NCI-H187 (cell line): ENCODE measurements at regions not wholly inside any gene's neighbourhood (a gene's known extent, or its start where the extent isn't known, plus 50 kb on each side); places are given as distances from the start of the nearest gene placed in this dataset.
"Not testable (repeated sequence)": the region's sequence is repeated elsewhere in the genome, so short reads cannot be mapped to it uniquely, and the experiment has no call there.

Experiments
- DNase-seq, 2 experiments: peaks; one replicate each; lab custom pipeline; 2025; lab: John Stamatoyannopoulos, UW

DNA sequence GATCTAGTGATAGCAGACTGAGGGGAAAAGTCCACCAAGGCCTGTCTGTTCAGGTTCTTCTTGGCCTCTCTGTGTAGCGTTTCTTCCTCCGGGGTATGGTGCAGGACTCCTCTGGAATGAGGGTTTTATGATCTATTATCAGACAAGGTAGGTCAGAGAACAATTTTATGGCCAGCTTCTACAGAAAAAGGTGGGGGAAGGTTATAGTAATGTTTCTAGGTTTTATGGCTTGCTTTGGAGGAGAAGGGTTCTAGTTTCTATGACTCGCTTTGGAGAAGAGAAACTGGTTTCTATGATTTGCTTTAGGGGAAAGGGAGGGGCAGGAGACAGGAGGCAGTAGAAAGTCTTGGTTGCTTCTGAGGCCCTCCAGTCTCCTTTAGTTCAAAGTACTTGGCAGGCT, 144.8 kb upstream of the LAMA2 start:
- no peak for DNase-seq

DNA sequence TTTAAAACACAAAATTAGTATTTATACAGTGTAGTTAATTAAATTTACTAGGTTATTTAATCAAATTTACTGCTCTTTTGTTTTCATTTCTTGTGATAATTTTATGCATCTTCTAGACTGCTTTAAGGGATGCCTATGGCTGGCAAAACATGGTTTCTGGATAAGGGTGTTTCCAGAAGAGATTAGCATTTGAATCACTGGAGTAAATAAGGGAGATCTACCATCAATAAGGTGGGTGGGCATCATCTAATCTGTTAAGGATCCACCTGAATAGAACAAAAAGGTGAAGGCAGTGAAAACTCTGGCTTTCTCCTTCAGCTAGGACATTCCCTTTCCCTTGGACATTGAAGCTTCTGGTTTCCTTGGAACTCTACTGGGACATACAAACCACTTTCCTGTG, 146.2 kb upstream of the LAMA2 start:
- no peak for DNase-seq

DNA sequence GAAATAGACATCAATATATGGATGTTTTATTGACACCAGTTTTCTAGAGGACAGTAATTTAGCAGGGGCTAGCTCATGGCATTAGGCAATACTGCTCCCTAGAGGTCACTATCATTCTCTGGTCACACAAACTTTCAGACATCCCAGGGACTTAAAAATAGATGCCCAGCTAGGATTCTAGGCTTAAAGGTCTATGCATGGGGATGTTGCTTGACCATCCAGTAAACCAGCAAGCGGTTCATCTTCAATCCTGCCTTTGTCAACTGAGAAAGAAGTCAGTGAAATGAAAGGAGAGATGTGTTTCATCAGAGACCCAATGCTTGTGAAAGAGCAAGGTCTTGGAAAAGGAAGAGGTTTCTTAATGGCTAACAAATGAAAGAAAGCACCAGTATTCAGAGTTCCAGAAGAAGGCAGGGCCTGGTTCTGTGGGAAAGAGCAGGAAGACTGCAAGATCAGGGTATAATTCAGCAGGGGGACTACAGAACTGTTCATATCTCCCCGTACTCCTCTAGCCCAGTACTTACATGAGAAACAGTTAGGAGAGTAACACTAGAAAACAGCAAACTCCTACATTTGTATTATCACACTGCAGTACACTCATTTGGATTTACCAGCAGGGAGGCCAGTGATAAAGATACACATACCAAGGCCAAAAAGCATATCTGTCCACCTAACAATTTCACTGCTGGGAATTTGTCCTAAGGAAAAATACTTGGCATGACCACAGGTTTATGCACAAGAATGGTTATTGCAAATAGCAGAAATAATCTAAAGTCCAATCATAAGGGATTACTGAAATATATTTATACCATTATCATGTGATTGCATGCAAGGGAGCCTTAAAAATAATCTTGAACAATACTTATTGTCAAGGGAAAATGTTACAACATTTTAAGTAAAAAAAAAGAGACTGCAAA, 151.4 kb upstream of the LAMA2 start:
- no peak for DNase-seq

DNA sequence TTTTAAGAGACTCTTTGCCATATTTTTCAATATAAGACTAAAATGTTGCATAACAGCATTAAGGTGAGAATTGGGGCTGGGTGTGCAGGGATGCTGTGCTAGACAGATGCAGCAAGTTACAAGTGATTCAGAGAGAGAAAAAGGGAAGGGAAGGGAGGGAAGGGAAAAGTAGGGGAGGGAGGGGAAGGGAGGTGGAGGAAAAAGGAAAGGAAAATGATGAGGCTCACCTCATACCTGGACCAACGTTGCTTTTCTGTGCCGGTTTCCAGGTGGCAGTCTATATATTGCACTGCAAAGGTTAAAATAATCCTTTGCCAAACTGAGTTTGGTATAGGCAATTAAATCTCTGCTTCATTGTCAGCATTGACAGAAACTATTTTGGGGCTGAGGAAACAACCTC, 155.4 kb upstream of the LAMA2 start:
- DNase-seq, result no peak

DNA sequence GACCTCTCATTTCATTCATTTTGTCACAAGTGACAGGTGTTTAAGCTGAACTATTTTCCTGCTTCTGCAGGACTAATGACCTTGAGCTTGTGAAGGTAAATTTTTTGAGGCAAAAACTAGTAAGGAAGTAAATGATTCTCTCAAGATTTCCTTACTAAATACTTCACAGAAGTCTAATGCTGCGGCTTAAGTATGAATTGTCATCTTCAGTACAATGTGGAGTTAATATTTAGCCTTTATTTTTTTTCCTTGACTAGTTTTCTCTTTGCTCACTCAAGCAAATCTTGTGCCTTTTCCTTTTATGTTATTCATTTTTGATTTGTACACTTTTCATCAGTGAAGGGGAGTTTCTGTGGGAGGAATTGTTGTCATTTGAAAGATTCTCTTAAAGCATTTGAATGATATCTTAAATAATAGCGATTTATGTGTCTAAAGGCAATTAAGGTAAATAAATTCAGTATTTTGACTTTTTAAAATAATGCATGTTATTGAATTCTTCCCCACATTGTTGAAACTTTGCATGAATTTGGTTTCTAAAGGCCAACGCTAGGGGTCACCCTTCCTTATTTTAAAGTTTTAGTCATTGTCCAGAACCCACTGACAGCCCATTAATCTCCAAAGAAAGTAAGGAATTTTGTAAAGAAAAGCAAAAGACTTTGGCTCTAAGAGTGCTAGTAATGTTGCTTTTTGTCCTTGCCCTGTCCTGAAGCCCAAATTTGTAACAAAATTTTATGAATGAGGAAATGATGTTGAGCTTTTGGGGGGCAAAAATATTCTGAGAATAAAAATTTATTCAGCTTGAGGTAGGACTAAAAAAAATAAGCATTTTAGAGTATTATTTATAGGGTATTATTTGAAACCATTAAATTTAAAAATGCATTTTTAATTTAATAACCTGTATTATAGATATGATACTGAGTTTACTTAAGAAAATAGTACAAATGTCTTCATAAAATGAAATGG, 157.4 kb upstream of the LAMA2 start:
- DNase-seq, result no peak

DNA sequence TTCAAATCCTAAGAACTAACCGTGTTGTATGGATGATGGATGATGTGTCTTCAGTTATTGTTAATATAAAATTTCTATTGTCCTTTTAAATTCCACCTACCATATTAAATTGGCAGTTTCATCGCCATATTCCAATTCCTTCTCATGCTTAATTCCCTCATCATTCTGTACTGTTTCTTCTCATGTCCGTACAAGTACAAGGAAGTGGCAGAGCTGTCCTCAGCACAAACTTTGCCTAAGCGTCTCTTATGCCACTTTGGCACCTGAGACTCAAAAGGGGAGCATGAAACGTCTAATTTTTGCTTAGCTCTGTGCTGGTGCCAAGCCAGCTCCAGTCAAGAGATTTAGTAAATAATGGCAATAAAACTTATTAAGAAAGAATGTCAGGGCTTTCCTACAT, 158.2 kb upstream of the LAMA2 start:
- DNase-seq, result no peak

DNA sequence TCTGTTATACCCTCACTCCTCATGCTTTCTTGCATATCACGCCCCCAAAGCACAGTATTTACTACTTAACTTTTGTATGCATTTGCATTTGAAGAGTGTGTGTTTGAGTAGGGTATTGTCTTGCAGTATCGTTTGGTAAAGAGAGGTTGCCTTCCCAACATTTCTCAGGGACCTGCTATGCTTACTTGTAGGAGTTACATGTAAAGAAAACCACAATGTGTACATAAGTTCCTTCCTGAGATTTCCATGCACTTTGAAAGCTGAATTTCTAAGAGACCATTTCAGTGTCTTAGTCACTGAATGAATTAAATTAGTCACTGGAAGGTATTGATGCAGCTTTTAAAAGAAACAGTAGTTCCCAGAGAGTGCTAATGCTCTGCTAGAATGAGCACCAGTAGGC, 159.3 kb upstream of the LAMA2 start:
- no peak for DNase-seq

DNA sequence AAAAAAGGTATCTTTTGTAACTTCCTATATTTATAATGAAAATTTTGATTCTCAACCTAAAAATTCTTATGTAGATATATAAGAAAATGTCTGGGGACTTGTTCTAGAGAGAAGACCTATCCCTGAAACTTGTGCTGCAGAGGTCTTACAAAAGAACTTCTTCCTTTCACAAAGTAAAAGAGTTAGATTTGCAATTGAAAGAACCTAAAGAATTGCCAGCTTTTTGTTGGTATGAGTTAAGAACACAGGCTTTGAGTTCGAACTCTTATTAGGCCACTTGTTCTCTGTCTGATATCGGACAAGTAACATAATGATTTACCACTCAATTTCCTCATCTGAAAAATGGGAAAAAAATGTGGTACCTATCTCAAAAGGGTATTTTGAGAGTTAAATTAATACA, 162.0 kb upstream of the LAMA2 start:
- DNase-seq, result no peak

DNA sequence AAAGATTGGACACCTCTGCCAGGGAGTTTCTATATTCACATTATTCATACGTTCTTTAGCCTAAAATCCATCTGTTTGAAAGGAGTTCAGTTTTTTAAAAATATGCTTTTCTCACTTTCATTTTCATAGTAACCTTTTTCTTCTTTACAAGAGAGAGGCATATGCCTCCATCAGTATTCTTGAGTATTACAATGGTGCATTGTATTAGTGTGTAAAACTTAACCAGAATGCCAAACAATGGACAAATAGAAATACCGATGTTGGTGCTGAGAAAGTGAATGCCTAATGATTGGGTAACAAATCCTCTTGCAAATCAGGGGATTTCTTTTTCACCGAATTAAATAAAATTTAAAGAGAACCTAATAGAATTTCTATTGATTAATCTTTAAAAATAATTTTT, 163.2 kb upstream of the LAMA2 start:
- DNase-seq, result no peak

DNA sequence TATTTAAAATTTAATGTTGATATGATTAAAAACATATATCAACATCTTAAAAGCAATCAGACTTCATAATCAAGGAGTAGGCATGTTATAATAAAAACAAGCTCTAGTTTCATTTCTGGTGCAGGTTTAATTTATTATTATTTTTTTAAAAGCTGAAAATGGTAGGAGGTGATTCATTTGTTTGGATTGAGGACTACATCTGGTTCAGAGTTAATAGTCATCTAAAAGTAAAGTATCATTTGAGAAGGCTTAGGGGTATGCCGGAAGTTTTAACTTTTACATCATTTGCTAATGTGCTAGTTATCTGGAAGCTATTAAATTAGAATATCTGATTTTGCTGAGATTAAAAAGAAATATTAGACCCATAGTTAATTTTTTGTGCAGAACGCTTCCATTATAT, 169.5 kb upstream of the LAMA2 start:
- DNase-seq, result no peak

DNA sequence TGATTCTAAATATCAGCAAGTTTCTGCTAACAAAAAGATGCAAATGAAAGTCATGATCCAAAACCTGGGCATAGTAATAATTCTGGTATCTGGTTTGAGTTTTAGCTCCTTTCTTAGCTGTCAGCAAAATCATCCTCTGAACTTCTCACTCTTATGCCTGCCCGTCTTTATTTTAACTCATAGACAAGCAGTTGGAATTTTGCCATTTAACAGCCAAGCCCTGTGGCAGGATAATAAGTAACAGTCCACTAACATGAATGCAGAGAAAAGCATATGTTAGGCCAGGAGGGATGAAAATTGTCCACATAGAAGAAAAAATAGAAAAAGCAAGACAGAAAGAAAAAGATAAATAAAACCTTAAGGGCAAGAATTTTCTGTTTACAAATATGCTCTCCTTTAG, 170.0 kb upstream of the LAMA2 start:
- no peak for DNase-seq

DNA sequence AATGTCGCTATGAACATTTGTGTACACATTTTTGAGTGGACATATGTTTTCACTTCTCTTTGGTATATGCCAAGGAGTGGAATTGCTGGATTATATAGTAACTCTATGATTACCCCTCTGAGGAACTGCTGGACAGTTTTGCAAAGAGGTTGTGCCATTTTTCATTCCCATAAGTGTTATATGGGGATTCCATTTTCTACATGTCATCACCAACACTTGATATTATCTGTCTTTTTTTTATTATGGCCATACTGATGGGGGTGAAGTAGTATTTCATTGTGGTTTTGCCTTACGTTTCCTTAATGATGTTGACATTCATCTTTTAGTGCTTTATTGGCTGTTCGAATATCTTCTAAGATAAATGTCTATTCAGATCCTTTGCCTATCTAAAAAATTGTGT, 171.8 kb upstream of the LAMA2 start:
- DNase-seq, result no peak

DNA sequence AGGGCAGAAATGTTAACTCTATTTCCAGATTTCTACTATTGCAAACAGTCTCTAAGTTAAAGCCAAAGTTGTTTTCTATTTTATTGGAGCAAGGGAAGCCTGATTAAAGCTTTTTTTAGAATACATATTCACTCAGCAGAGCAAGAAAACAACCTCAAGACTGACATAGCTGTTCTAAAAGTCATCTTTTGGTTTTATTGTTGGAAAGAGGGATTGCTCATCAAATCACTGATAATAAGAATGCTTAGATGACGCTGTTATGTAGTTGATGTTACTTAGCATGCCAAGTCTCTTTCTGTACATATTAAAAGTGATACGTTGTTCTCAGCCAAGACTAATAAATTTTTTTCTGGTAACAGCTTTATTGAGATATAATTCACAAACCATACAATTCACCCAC, 172.6 kb upstream of the LAMA2 start:
- DNase-seq, result no peak

DNA sequence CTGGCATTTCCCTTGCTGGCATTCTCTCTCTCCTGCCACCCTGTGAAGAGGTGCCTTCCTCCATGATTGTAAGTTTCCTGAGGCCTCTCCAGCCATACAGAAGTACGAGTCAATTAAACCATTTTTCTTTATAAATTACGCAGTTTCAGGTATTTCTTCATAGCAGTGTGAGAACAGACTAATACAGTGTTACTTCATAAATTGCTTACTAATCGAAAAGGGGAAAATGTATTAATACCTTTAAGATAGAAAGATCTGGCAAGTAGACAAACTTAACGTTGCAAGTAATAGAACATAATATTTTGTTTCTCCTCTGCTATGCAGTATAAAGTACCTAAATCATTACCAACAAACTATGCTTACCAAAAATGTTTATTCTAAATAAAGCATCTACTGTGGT, 178.3 kb upstream of the LAMA2 start:
- DNase-seq, result no peak

DNA sequence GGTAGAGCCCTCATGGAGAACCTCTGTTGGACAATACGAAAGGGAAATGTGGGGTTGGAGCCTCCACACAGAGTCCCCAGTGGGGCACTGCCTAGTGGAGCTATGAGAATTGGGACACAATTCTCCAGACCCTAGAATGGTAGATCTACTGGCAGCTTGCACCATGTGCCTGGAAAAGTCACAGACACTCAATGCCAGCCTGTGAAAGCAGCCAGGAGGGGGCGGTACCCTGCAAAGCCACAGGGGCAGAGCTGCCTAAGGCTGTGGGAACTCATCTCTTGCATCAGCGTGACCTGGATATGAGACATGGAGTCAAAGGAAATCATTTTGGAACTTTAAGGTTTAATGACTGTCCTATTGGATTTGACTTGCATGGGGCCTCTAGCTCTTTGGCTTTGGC, 179.1 kb upstream of the LAMA2 start:
- not testable (repeated sequence) for DNase-seq

DNA sequence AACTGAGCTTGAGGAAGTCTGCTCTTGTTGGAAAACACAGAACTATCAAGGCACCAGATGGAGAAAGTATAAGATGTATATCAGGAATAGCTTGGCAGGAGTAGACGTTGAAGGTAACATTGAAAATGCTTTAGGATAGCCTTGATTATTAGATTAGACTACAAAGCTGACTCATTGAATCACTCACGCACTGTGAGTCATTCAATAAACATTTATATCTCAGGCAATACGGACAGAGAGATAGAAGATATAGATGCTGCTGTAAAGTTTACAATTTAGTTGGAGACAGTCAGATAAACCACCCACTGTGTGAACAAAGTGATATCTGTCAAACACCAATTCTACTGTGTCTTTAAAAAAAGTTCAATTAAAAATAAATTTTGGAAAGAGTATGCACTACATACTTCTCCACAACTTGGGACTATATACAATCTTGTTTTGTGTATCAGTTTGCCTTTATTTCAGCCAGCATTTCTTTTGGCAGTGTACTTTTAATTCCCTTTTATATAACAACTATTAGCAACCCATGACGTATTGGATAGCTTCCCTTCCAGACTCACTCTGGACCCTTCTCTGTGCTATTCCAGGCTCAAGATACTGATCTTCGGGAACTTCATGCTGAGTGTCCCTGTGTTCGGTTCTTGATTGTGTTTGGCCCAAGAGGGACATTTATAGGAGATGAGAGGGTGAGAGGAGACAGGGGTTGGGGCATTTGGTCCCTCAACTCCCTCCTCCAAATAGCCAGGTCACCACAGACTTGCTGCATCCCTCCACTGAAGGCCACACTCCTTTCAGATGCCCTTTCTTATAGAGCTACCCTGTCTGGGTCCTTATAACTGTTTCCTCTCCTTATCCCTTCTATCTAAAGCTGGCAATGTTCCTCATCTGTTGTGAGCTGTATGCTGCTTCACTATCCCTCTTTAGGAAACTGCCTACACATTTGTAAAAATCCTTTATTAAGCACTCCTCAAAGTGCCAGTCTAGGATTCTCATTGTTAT, 176.6 kb upstream of the PTPRK start:
- no peak for DNase-seq

DNA sequence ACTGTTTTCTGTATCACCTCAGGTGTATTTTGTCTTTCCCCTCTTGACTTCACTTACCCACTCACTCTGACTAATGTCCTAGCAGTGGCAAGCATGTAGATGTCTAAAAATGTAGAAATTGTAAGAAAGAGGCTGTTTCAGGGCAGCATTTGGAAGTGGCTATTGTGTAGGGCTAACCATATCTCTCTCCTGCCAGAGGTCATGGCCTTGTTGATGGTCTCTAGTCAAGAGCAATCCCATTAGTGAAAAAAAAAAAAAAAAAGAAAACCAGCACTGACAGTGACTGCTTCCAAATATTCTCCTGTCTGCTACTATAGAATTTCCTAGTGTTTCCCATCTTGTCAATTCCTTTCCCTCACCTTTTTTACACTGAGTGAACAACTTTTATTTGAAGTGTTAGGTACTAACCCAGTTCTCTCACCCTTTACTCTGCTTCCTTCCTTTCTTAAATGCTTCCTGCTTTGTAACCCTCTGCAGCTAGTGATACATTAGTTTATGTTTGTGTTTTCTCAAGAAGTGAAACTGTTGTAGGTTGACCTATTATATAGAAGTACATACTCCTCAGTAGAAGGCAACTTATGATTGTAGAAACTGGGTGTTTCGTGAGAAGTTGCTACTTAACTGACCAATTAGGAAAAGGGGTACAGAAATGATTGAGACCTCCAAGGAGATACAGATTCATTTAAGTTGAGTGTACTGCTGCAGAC, 174.1 kb upstream of the PTPRK start:
- no peak for DNase-seq

DNA sequence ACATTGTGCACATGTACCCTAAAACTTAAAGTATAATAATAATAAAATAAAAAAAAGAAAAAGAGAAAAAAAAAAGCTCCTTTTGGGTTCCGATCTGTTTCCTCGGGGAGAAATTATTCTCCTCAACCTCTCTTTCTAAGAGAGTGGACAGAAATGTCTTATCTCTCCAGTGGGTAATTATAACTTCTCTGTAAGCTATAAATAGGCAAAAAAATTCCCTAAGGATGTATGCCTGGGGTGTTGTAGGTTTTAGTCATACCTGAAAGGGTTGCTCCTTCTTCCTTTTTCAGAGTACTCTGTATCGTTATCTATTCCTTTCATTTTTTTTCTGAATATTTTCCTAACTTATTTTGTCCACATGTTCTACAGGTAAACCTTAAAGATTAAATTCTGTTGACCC, 169.7 kb upstream of the PTPRK start:
- DNase-seq, result no peak

DNA sequence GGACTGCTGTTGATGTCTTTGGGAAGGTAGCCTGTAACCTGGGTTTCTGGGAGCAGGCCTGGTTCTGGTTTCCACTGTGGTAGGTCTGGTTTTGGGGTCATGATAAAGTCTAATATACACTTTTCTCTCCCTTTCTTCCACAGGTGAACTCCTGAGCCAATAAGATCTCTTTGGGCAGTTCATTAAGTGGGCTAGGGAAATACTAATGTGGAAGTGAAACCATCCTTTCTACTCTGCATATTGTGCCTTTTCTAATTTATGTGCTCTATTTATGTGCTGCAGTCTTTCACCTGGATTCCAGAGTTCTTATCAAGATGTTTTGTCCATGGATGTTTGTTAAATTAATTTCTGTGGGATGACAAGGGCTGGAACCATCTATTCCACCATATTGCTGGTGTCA, 165.7 kb upstream of the PTPRK start:
- no peak for DNase-seq

DNA sequence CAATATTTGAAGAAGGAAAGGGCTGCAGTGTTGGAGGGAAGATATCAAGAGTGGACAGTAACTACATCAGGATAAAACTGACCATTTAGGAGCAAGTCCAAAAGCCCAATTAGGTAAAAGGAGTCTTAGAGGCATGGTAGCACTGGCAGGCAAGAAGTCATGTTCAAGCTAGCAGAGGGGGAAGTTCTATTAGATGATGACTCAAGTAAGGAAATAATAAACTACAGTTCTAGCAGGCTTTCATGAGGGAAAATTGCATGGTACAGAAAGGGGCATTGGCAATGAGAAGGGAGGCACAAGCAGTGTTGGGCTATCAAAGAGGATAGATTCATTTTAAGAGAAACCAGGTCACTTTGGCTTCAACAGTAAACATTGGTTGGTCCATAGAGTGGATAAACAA, 156.1 kb upstream of the PTPRK start:
- no peak for DNase-seq

DNA sequence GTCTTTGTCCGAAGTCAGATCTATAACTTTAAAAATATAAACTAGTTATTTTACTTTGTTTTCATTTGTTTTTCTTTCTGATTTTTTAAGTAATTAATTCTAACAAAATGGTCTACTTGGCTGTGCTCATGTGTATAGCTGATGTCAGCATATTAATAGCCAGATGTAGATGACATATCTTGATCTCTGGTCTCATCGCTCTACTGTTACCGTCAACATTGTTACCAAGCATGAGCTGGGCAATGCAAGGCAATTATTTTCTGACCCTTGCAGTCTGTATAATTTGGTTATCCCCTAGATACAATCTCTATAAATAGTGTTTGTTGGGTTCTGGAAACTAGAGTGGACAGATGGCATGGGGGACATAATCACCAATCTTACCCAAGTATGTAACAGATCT, 151.6 kb upstream of the PTPRK start:
- no peak for DNase-seq
